GM21360 (cell line): ENCODE measurements at regions not wholly inside any gene's neighbourhood (a gene's known extent, or its start where the extent isn't known, plus 50 kb on each side); places are given as distances from the start of the nearest gene placed in this dataset.

ENCODE experiments used
- ATAC-seq: cut with Tn5 transposase; IDR thresholded peaks from one replicate; pipeline ENCODE4 v1.9.1; 2021; ENCODE audit warnings: mild to moderate bottlenecking, moderate library complexity; ENCODE audit not compliant: unreplicated experiment

- no peak for ATAC-seq
Observed at GRCh38 chr2:104746299-104746698, 107.6 kb upstream of the POU3F3 start.

GRCh38 chr2:104746858-104747257 lies 107.1 kb upstream of the POU3F3 start:
- ATAC-seq = no peak

DNA sequence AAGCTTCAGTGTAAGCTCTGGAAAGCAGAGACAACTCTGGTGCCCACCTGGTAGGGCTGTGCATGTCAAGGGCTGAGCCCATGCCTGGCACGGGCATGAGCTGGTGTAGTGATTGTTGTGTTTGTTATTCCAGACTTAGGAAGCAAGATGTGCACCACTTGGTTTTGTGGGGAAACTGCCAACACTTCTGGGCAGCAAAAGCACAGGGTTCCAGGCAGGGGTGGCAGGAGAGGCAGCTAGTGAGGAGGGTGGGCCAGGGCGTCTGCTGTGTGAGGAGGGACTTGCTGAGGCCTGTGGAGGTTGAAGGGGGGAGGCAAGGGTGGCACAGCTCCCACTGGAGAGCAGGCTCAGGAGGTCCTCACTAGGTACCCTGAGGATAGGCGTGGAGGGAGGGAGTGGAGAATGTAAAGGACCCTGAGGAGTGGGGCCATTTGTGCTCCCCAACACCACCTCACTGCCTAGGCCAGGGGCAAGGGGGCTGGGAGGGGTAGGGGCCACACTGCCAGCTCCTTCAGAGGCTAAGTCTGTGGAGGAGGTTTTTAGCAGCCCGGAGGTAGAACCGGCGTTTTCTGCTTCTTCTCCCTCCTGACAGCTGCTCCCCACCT lies 104.0 kb upstream of the POU3F3 start:
- ATAC-seq = no peak

GRCh38 chr2:104752504-104752903 lies 101.4 kb upstream of the POU3F3 start:
- no peak for ATAC-seq

- ATAC-seq = no peak
Observed at GRCh38 chr2:104755026-104755878, 98.7 kb upstream of the POU3F3 start.

- ATAC-seq = no peak
Observed at GRCh38 chr2:104756118-104756517, 97.8 kb upstream of the POU3F3 start.

GRCh38 chr2:104757056-104757455 lies 96.9 kb upstream of the POU3F3 start:
- no peak for ATAC-seq

DNA sequence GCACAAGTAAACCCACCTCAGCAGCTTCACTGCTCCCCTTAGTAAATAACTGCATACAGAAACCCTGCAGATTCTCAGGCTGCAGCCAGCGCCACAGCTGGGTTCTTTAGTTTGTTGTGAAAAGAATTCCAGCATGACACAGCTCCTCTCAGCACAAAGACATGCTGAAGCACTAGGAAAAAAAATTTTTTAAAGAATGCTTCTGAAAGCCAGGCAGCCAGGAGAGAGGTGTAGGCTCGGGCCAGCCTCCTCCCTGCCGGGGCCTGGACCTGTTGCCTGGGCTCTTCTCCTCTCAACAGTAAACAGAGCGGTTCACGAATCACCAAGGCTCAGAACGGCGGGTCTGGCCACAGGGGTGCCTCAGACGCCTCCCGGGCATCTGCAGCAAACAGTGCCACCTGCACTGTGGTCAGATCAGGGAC lies 95.7 kb upstream of the POU3F3 start:
- no peak for ATAC-seq

GRCh38 chr2:104762031-104762430 lies 91.9 kb upstream of the POU3F3 start:
- ATAC-seq = no peak

GRCh38 chr2:104766683-104767082 lies 87.2 kb upstream of the POU3F3 start:
- no peak for ATAC-seq

- ATAC-seq = no peak
Observed at GRCh38 chr2:104768694-104769093, 85.2 kb upstream of the POU3F3 start.

GRCh38 chr2:104769096-104769495 lies 84.8 kb upstream of the POU3F3 start:
- ATAC-seq = no peak

DNA sequence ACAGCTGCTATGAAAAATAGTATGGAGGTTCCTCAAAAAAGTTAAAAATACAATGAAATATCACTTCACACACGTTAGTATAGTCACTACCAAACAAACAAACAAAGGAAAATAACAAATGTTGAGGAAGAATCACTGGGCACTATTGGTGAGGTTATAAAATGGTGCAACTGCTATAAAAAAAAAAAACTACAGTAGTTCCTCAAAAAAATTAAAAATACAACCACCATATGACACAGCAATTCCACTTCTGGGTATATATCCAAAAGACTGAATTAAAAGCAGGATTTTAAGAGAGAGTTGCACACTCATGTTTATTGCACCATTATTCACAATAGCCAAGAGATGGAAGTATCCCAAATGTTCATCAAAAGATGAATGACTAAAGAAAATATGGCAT lies 80.9 kb upstream of the POU3F3 start:
- no peak for ATAC-seq

DNA sequence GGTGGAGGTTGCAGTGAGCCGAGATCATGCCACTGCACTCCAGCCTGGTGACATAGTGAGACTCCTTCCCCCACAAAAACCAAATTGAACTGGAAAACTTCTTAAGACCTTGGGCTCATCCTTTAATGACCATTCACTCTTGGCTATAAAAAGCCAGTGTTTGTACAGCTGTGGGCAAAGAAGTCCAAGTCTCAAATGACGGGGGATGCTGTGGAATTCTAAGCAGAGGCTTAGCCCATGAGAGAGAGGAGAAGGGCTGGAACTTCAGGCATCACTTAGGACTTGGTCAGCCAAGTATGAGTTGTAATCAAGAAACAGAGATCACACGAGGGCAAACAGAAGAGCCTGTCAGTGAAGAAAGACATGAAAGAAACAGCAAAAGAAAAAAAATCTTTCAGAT lies 79.3 kb upstream of the POU3F3 start:
- ATAC-seq = no peak

- no peak for ATAC-seq
Observed at GRCh38 chr2:104777721-104778120, 76.2 kb upstream of the POU3F3 start.

DNA sequence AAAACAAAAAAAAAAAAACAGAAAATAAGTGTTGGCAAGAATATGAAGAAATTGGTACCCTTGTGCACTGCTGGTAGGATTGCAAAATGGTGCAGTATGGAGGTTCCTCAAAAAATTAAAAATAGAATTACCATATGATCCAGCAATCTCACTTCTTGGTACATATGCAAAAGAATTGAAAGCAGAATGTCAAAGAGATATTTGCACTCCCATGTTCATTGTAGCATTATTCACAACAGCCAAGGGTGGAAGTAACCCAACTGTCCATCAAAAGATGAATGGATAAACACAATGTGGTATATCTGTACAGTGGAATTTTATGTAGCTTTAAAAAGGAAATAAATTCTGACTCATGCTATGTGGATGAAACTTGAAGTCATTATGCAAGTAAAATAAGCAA lies 72.8 kb upstream of the POU3F3 start:
- no peak for ATAC-seq

DNA sequence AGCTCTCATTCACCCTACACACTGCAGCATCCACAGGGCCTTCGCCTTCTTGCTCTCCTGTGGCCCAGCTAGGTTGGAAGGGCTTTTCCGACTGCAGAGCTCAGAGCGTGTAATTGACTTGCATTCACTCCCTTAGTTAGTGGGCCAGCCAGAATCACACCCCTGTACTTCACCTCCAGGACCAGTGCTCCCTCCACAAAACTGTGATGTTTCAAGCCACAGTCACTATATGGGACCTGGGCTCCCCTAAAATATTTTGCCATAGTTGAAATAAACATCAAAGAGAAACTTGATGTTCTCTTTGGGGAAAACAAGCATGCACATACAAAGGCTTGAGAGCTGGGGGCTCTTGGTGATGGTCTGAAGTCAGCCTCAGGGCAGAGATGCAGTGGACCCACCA lies 69.7 kb upstream of the POU3F3 start:
- ATAC-seq = no peak

DNA sequence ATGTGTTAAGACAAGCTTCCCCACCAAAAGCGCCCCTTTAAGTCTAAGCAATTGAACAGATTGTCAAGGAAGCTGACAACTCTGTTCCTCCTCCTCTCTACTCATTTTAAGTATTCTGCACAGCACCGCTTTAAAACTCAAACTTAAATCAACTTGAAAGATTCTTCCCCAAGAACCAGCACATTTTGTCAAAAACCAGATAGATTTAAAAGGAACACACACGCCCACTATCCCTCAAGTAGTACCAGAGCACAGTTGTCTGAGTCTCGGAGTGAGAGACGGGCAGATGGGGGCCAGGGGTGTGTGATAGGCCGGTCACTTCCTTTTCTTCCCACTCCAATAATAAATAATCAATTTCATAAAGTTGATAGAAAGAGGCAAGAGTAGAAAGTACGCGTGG lies 67.7 kb upstream of the POU3F3 start:
- no peak for ATAC-seq

- ATAC-seq = no peak
Observed at GRCh38 chr2:104786821-104787220, 67.1 kb upstream of the POU3F3 start.

GRCh38 chr2:104787298-104788065 lies 66.4 kb upstream of the POU3F3 start:
- ATAC-seq = no peak

GRCh38 chr2:104788742-104789455 lies 65.0 kb upstream of the POU3F3 start:
- no peak for ATAC-seq
